Cardiac fibroblast (primary cell): ENCODE measurements at regions not wholly inside any gene's neighbourhood (a gene's known extent, or its start where the extent isn't known, plus 50 kb on each side); places are given as distances from the start of the nearest gene placed in this dataset.

Source experiments
- DNase-seq, 2 donors: peaks; one replicate each; pipeline versions ENCODE4 v3.0.0 to v3.0.0-alpha.2; 2010; ENCODE audit warnings: low read depth in 2 of 2
- H3K4me3 ChIP-seq, 2 donors: replicated peaks in 1 of 2; 1 replicate in 1 of 2; 2 replicates in 1 of 2; pipeline ENCODE4 v1.5.1; 2011; ENCODE audit warnings: low read depth in 2 of 2, low read length in 2 of 2, mild to moderate bottlenecking in 2 of 2, moderate library complexity in 1 of 2
- TF ChIP-seq, protein P1 (sequence below): IDR thresholded peaks from one replicate; pipeline ENCODE4 v1.5.1; 2011; ENCODE audit warnings: low read depth, mild to moderate bottlenecking, low read length, inconsistent platforms

GRCh38 chr6:156175971-156176421 lies 601.2 kb upstream of the ARID1B start:
- TF ChIP-seq, protein P1, sequence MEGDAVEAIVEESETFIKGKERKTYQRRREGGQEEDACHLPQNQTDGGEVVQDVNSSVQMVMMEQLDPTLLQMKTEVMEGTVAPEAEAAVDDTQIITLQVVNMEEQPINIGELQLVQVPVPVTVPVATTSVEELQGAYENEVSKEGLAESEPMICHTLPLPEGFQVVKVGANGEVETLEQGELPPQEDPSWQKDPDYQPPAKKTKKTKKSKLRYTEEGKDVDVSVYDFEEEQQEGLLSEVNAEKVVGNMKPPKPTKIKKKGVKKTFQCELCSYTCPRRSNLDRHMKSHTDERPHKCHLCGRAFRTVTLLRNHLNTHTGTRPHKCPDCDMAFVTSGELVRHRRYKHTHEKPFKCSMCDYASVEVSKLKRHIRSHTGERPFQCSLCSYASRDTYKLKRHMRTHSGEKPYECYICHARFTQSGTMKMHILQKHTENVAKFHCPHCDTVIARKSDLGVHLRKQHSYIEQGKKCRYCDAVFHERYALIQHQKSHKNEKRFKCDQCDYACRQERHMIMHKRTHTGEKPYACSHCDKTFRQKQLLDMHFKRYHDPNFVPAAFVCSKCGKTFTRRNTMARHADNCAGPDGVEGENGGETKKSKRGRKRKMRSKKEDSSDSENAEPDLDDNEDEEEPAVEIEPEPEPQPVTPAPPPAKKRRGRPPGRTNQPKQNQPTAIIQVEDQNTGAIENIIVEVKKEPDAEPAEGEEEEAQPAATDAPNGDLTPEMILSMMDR, result no peak
- no peak for DNase-seq
- H3K4me3 ChIP-seq, result no peak overlapping the region

GRCh38 chr6:156175433-156175832 lies 601.7 kb upstream of the ARID1B start:
- TF ChIP-seq, protein P1, result no peak
- no peak overlapping the region for H3K4me3 ChIP-seq
- DNase-seq, result no peak

- H3K4me3 ChIP-seq, result no peak overlapping the region
- TF ChIP-seq, protein P1, result no peak
- DNase-seq, result no peak
Measured at GRCh38 chr6:156174031-156174890, 602.9 kb upstream of the ARID1B start.

DNA sequence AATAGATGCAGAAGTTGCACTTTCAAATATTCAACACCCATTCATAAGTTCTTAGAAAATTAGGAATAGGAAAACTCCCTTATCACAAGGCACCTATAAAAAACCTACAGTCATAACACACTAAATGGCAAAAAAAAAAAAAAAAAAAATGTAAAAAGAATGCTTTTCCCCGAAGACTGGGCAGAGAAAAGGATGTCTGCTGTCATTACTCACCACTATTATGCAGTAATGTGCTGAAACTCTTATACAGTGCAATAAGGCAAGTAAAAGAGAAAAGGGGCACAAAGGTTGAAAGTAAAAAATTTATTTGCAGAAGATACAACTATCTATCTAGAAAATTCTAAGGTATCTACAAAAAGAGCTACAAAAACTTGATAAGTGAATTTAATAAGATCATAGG lies 607.8 kb upstream of the ARID1B start:
- DNase-seq, result no peak
- TF ChIP-seq, protein P1, result no peak
- H3K4me3 ChIP-seq, result no peak overlapping the region

- peak; percentile 3 to 6 for DNase-seq
- TF ChIP-seq, protein P1, result no peak
- no peak overlapping the region for H3K4me3 ChIP-seq
Measured at GRCh38 chr6:156167625-156168071, 609.5 kb upstream of the ARID1B start.

DNA sequence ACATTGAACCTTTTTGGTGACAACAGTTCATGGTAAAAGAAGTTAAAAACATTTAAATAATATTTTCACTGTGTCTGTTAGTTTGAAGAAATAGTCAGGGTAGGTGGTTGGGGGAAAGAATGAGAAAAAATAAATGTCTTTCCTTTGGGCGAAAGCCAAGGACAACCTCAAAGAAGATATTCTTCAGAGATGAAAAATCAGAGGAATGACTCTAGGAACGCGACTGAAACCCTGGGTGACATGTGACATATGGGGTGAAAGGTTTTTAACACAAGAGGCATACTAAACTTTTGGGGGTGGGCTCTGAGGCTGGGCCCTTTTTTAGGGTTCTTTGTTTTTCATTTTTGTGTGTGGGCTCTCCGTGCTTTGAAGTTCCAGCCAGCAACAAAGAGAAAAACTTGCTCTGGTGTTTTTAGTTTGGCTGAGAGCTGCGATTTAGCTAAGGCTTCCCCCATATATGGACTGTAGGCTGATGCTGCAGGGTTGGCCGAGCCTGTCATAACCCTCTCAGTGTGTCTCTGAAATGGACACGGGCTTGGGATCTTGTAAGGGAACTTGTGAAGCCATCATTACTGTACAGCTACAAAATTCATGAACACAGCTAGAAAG lies 610.1 kb upstream of the ARID1B start:
- H3K4me3 ChIP-seq, result no peak overlapping the region
- DNase-seq, result peak in 1 of 2 donors; percentile 4
- TF ChIP-seq, protein P1, result no peak
